Endothelial cell of umbilical vein (primary cell): ENCODE measurements at regions not wholly inside any gene's neighbourhood (a gene's known extent, or its start where the extent isn't known, plus 50 kb on each side); places are given as distances from the start of the nearest gene placed in this dataset.

Source experiments
- BruUV-seq: library from RNA; stranded (reverse); fragments of 400-500 nt; replicated peaks from 2 replicates; lab custom pipeline; 2021; lab: Mats Ljungman, UMichigan
- CTCF ChIA-PET: fragments of 300-600, 350-600 bp; sonication (Branson Sonifier 250); formaldehyde crosslinking; loops from one replicate; lab custom pipeline; 2021; ENCODE audit warnings: antibody characterized with exemption, inconsistent platforms; lab: Charles Lee
- POLR2A ChIA-PET: fragments of 300-600, 350-600 bp; sonication (Branson Sonifier 250); formaldehyde crosslinking; loops from one replicate; lab custom pipeline; 2021; ENCODE audit warnings: antibody characterized with exemption, inconsistent platforms; lab: Charles Lee
- DNase-seq: peaks from one replicate; pipeline ENCODE4 v3.0.0-alpha.2; 2011; ENCODE audit warnings: low read depth, low spot score
- FAIRE-seq: peaks from 2 replicates; lab custom pipeline; 2011; peaks lifted over from hg19 to GRCh38; lab: Jason Lieb, UNC
- H2AFZ ChIP-seq: 2 replicates; pipeline ENCODE4 v1.6.0; 2012; ENCODE audit warnings: low read depth, low read length, control low read depth, inconsistent platforms
- H3K27ac ChIP-seq: 2 replicates; pipeline ENCODE4 v1.5.1; 2011; ENCODE audit warnings: low read depth, mild to moderate bottlenecking, control low read depth, low read length, moderate library complexity; ENCODE audit not compliant: insufficient read depth
- H3K27me3 ChIP-seq, 2 experiments: 2 replicates each; pipeline versions ENCODE4 v1.6.0 to v1.6.1; 2011; ENCODE audit warnings: low read length in 2 of 2, mixed read lengths in 1 of 2; ENCODE audit not compliant: control insufficient read depth in 2 of 2, insufficient read depth in 2 of 2
- H3K36me3 ChIP-seq, 2 experiments: 2 replicates in 1 of 2; 3 replicates in 1 of 2; pipeline ENCODE4 v1.5.1; 2011; ENCODE audit warnings: low read length in 2 of 2, mild to moderate bottlenecking in 1 of 2, moderate library complexity in 1 of 2; ENCODE audit not compliant: control insufficient read depth in 2 of 2, insufficient read depth in 2 of 2; ENCODE audit errors: extremely low read depth in 1 of 2
- H3K4me1 ChIP-seq: 3 replicates; pipeline ENCODE4 v1.5.1; 2011; ENCODE audit warnings: mild to moderate bottlenecking, low read length; ENCODE audit not compliant: control insufficient read depth, insufficient read depth; ENCODE audit errors: extremely low read depth
- H3K4me2 ChIP-seq: 2 replicates; pipeline ENCODE4 v1.6.1; 2011; ENCODE audit warnings: low read length, control low read depth, mixed read lengths; ENCODE audit not compliant: insufficient read depth
- H3K4me3 ChIP-seq, 3 experiments: fragments of 200-600 bp in 1 of 3; sonication (generic), shearing (Covaris generic) in 1 of 3; replicated peaks in 1 of 3; 2 replicates each; pipeline ENCODE4 v1.5.1; 2011 to 2016; ENCODE audit warnings: control low read depth in 3 of 3, low read length in 3 of 3, mild to moderate bottlenecking in 2 of 3, inconsistent platforms in 1 of 3, low read depth in 1 of 3, moderate library complexity in 1 of 3; ENCODE audit not compliant: insufficient read depth in 1 of 3
- H3K79me2 ChIP-seq: 2 replicates; pipeline ENCODE4 v1.6.0; 2012; ENCODE audit warnings: low read length, inconsistent platforms; ENCODE audit not compliant: control insufficient read depth, insufficient read depth
- H3K9ac ChIP-seq: replicated peaks from 2 replicates; pipeline ENCODE3; 2011; ENCODE audit warnings: low read length, control low read depth; ENCODE audit not compliant: insufficient read depth; ENCODE audit errors: extremely low read depth
- H3K9me1 ChIP-seq: replicated peaks from 3 replicates; pipeline ENCODE4 v1.6.0; 2011; ENCODE audit warnings: mild to moderate bottlenecking, low read length; ENCODE audit not compliant: control insufficient read depth, insufficient read depth; ENCODE audit errors: extremely low read depth
- H3K9me3 ChIP-seq: replicated peaks from 2 replicates; pipeline ENCODE4 v1.5.1; 2012; ENCODE audit warnings: low read length, inconsistent platforms; ENCODE audit not compliant: control insufficient read depth, insufficient read depth
- H4K20me1 ChIP-seq: replicated peaks from 2 replicates; pipeline ENCODE3; 2011; ENCODE audit warnings: mild to moderate bottlenecking, low read length; ENCODE audit not compliant: control insufficient read depth, insufficient read depth; ENCODE audit errors: extremely low read depth
- CTCF ChIP-seq, 2 donors: IDR thresholded peaks; 1 replicate in 1 of 2; 2 replicates in 1 of 2; pipeline ENCODE4 v1.5.1; 2011; ENCODE audit warnings: low read length in 2 of 2, mild to moderate bottlenecking in 2 of 2, moderate library complexity in 2 of 2, control low read depth in 1 of 2, inconsistent platforms in 1 of 2, low read depth in 1 of 2; ENCODE audit not compliant: insufficient read depth in 1 of 2; ENCODE audit errors: extremely low read depth in 1 of 2
- EZH2 ChIP-seq: IDR thresholded peaks from 2 replicates; pipeline ENCODE4 v1.6.1; 2012; ENCODE audit warnings: borderline replicate concordance, low read depth, mild to moderate bottlenecking, moderate library complexity, low read length, inconsistent platforms; ENCODE audit not compliant: severe bottlenecking
- FOS ChIP-seq: IDR thresholded peaks from 2 replicates; pipeline ENCODE4 v1.6.1; 2011; ENCODE audit warnings: mild to moderate bottlenecking, low read length, moderate library complexity, borderline replicate concordance; ENCODE audit not compliant: insufficient read depth
- GATA2 ChIP-seq: IDR thresholded peaks from 2 replicates; pipeline ENCODE4 v1.7.0; 2011; ENCODE audit warnings: low read depth, mild to moderate bottlenecking, moderate library complexity, mixed read lengths, low read length; ENCODE audit not compliant: insufficient read length, insufficient read depth
- JUN ChIP-seq: IDR thresholded peaks from 2 replicates; pipeline ENCODE4 v1.6.1; 2011; ENCODE audit warnings: borderline replicate concordance, low read depth; ENCODE audit not compliant: insufficient read length, insufficient read depth
- MAX ChIP-seq: IDR thresholded peaks from 2 replicates; pipeline ENCODE4 v1.6.1; 2011; ENCODE audit not compliant: insufficient read depth, insufficient read length
- MYC ChIP-seq: IDR thresholded peaks from one replicate; pipeline ENCODE4 v1.6.1; 2011; ENCODE audit warnings: mild to moderate bottlenecking, low read depth, low read length
- POLR2A ChIP-seq: IDR thresholded peaks from 2 replicates; pipeline ENCODE4 v1.6.1; 2012; ENCODE audit warnings: low read depth, mild to moderate bottlenecking, control low read depth, low read length
- POLR2AphosphoS5 ChIP-seq: IDR thresholded peaks from 2 replicates; pipeline ENCODE4 v1.6.1; 2012; ENCODE audit warnings: low read depth, mild to moderate bottlenecking, control low read depth, low read length, moderate library complexity; ENCODE audit not compliant: insufficient read depth
- dilution Hi-C: fragments of 300-500 bp; cut with MboI; formaldehyde crosslinking; loops from one replicate; pipeline ENCODE4 v1.15.0; 2019; ENCODE audit warnings: low sequenced_read_pairs; ENCODE audit not compliant: extremely low pct_ligation_motif_present
- intact Hi-C: fragments of 100-400 bp; cut with micrococcal nuclease; formaldehyde crosslinking; loops from one replicate; pipeline ENCODE4 v1.10.0; 2022

- Histone ChIP-seq H3K9me3 (no peaks in the 10 kb centered on the region), H2AFZ (no peak overlapping the region), H3K4me3 (no peak overlapping the region), H4K20me1 (no peaks in the 10 kb centered on the region), H3K27ac (no peak overlapping the region), H3K9ac (no peak overlapping the region), H3K9me1 (no peaks in the 10 kb centered on the region), H3K36me3 (no peaks in the 10 kb centered on the region), H3K4me1 (peaks cover 5% of the 10 kb centered on the region), H3K79me2 (no peaks in the 10 kb centered on the region), H3K27me3 (no peaks in the 10 kb centered on the region), H3K4me2 (no peak overlapping the region)
- POLR2A ChIA-PET, result no interaction called here
- CTCF ChIA-PET, result no interaction called here
- no peak for TF ChIP-seq MYC
- TF ChIP-seq GATA2, result no peak
- TF ChIP-seq FOS, result no peak
- TF ChIP-seq EZH2, result no peak
- no peak for TF ChIP-seq POLR2AphosphoS5
- TF ChIP-seq POLR2A, result no peak
- TF ChIP-seq CTCF (IDR thresholded peaks at IDR 0.05; ENCODE audit: extremely low read depth in 1 of 2, insufficient read depth in 1 of 2, low read depth in 1 of 2, low read length in 2 of 2), result no peak
- TF ChIP-seq JUN, result no peak
- no peak for TF ChIP-seq MAX
- intact Hi-C loops, result no loop called here
- dilution Hi-C loops, result no loop called here
- DNase-seq (no peak), FAIRE-seq (no peak)
- BruUV-seq, result no TSS peak
Observed at GRCh38 chr10:43978936-43979335, 330.3 kb upstream of the ZNF32 start.
